ENCODE measurements at regions not wholly inside any gene's neighbourhood (a gene's known extent, or its start where the extent isn't known, plus 50 kb on each side); places are given as distances from the start of the nearest gene placed in this dataset.

DNA sequence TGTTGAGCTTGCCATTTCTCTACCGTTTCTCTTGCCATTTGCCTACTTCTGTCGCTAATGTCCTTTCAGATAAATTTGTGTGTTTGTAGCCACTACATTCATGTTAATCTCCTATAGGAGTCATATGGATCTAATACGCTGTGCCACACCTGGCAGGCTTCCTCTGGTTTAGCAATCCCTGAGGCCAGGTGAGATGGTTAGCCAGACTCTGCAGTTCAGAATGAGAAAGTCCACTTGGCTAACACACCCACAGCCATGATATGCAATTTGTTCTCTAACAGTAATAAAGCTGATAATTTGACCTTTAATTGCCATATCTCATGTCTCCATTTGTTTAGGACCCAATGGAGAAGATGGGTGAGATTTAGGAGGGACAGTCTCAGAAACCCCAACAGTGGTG, 1261.6 kb upstream of the TMEM132C start:
- TF ChIP-seq, protein P1, sequence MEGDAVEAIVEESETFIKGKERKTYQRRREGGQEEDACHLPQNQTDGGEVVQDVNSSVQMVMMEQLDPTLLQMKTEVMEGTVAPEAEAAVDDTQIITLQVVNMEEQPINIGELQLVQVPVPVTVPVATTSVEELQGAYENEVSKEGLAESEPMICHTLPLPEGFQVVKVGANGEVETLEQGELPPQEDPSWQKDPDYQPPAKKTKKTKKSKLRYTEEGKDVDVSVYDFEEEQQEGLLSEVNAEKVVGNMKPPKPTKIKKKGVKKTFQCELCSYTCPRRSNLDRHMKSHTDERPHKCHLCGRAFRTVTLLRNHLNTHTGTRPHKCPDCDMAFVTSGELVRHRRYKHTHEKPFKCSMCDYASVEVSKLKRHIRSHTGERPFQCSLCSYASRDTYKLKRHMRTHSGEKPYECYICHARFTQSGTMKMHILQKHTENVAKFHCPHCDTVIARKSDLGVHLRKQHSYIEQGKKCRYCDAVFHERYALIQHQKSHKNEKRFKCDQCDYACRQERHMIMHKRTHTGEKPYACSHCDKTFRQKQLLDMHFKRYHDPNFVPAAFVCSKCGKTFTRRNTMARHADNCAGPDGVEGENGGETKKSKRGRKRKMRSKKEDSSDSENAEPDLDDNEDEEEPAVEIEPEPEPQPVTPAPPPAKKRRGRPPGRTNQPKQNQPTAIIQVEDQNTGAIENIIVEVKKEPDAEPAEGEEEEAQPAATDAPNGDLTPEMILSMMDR (IDR thresholded peaks at IDR 0.05) = no peak
- TF ChIP-seq POLR2A (IDR thresholded peaks at IDR 0.05; ENCODE audit: low read depth) = no peak
- TF ChIP-seq POLR2AphosphoS5 (IDR thresholded peaks at IDR 0.05) = no peak
- TF ChIP-seq EP300 (IDR thresholded peaks at IDR 0.05) = no peak
